Middle frontal gyrus (tissue), 1 donor: ENCODE measurements at regions not wholly inside any gene's neighbourhood (a gene's known extent, or its start where the extent isn't known, plus 50 kb on each side); places are given as distances from the start of the nearest gene placed in this dataset.

Source experiments
- DNase-seq: peaks from one replicate; pipeline ENCODE4 v3.0.0-alpha.2; 2015; ENCODE audit warnings: low spot score; ENCODE audit errors: extremely low spot score

DNA sequence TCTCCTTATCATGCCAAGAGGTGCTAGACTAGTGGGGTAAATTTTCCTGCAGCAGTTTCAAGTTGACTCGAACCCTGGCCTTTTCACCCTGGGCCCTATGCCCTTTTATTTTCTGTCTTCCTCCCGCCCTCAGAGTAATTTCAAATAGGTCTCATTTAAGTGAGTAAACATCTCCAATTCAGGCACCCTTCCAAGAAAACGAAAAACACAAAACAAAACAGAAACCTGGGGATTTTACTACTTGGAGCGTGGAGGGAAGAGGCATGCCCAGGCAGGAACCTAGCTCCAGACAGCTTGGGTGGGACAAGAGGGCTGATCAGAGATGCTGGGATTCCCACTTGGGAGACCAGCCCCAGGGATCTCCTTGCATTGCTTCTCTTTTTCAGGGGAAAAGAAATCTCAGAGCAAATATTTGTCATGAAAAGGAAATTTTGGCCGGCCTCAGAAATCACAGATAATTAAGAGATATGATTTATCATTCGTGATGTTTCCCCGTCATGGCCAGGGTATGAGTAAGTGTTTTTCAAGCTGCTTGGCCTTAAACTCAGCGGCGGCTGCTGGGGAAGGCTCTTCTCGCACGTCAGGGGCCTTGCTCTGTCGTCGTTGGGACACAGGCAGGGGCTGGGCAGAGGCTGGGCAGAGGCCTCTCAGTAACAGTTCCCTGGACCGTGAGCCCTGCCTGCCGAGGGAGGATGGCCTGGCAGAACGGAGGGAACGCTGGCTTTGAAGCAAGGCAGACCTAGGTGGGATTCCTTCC lies 248.6 kb upstream of the KLF4 start:
- no peak for DNase-seq

DNA sequence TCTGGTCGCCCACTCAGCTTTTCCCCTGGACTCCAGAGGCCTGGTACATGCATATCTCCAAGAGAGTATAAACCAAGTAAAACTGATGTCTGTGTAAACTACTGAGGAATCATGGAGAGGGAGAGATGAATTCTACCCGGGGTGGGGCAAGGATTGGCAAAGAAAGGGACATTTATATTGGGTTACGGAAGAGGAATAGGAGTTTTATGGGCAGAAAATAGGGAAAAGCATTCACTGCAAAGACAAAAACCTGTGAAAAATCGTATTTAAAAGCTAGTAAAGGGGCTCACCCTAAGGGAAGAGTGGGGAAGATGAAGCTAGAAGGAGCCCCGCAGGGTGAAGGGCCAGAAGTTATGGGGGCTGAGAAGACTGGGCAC lies 248.0 kb upstream of the KLF4 start:
- DNase-seq, result no peak

DNA sequence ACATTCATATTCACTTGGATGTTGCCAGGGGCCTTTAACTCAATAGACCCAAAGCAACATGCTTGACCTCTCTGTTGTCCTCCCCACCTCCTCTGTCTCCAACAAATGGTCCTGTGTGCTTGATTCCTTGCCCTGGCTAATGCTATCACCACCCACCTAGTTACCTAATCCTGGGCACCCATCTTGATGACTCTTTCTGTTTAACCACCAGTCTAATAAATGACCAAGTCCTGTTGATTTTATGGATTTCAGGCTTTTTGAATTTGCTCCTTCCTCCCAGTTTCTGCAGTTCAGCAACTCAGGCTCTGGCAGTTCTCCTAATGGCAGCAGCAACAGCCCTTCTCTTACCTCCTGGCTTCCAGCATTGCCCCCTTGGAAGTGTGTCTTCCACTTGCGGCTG lies 246.3 kb upstream of the KLF4 start:
- no peak for DNase-seq

DNA sequence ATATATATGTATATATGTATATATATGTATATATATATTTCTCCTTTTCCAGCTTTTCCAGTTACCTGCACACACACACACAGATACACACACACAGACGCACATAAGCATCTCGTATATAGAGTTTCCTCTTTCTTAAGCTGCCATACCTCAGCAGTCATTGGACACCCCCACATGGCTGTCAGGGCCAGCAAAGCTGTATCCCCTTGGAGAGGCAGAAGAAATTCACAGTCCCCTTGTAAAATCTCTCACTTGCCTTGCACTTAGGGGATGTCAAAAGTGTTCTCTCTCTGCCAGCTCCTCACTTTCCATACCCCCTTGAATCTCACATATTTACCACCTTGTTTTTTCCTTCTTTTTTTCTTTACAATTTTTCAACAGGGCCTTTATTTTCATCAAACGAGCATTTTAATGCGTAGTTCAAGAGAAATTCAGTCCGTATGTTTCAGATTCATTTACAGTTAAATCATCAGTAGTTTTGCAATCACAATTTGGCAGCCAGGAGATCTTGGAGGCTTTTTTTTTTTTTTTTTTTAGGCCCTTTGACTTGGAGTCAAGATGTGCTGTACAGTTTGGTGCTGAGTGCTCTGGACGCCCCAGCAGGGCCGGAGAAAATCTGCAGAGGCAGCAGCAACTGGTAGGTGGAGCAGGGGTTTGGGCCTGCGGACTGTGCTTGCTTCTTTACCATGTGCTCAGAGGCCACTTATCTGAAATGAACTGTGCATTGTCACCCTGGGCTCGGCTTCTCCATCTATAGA lies 244.9 kb upstream of the KLF4 start:
- DNase-seq, result no peak

DNA sequence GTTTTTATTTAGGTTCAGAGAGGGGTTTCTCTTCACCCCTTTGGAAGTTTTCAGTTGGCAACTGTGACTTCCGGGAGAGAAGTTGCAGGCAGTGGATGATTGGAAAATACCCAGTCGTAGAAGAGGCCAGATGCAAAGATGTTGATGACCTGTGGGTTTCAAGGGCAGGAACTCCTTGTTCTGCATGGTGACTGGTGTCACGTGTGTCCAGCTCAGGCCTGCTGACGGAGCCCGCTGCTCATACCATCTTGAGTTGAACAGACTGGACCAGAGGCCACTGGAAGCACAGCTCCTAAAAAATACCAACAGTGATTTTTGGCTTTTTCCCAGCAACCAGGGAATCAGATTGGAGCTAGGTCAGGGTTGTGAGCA lies 243.9 kb upstream of the KLF4 start:
- DNase-seq, result no peak

DNA sequence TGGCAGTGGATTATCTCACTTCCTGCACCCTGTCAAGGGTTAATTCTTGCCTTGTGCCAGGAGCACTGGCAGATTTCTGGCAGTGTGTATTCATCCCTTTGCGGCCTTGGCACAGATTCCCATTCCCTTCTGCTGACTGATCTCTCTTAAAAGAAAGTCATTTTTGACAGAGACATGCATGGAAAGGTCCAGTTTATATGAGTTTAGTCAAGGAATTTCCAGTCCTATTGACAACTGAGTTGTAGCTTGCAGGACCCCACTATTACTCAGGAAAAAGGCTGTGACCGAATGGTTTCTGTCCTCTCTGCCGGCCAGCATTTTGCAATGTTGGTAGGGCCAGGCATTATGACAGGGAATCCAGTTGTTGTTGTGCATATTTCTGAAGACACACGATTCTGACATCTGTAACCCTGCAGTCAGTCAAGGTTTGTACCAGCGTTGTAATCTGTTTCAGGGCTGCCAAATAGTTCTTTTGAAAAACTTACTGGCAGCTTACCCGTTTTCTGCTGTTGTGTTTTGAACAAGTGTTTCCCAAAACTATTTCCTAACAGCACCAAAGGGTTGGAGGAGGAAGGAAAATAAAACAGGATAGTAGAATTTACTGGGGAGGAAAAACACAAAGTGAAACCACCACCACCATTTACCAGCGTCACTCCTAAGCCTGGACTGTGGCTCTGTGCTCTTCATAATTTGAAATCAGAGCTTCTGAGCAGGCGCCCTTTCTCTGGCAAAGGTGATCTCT lies 243.4 kb upstream of the KLF4 start:
- DNase-seq, result no peak

DNA sequence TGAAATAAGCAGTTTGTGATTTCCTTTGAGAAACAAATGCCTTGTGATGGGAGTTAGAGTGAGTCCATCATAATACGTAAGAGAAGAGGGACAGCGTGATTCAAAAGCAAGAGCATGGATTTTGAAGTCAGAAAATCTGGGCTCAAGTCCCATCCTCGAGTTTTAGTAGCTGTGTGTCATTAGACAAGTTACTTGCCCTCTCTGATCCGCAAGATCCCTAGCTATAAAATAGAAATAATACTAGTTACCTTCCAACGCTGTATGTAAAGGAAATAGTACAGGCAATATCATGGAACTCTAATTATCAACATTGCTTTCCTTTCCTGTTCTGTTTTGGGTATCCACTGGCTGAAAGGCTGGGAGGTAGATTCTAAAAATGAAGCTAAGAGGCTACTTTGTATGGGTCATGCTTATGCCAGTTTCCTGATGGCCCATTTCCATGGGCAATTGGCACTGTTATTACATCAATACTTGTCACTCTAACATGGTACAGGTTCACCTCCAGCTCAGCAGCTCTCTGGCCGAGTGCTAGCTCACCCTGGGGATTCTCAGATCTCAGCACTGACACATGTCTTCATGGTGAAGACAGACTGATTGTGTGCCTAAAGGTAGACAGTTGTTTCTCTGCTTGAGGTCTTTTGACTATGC lies 241.7 kb upstream of the KLF4 start:
- DNase-seq, result no peak

DNA sequence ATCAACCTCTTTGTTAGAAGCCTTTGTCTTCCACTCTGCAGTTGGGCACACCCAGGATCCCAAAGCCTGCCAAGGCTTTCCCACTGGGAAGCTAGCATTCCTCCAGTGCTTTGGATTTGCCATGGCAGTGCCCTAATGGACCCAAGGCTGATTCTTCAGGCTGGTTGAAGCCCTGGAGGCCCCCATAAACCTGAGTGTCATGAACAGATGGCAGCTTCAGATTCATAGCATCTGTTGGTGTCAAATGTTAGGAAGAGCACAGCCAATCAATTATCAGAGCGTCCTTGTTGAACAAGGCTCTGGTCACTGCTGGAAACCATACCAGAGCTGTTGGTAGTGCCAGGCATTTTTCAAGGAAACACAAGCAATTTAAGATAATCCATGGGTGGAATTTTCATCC lies 241.1 kb upstream of the KLF4 start:
- no peak for DNase-seq

DNA sequence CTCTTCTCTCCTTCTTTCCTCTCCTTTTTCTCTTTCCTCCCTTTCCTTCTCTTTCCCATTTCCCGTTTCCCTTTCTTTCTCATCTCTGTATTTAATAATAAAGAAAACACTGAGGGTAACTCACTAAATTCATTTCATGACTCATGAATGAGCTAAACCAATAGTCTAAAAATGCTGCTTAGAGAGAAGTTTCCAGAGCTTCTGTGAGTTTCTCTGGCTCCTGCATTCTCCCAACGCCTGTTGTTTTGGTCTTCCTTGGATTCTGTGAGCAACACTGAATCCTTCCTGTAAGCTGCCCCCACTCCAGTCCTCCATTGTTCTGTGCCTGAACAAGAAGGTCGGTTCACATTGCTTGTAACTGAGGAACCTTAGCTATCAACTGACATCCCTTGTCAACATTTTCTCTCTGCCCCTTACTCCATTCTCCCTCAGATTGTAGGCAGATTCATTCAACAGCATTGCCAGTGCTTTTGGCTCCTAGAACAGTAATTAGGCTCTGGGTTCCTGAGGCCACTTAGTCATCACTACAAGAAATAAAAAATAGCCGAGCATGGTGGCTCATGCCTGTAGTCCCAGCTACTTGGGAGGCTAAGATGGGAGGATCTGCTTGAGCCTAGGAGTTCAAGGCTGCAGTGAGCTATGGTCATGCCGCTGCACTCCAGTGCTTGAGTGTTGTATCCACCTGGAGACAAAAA lies 237.7 kb upstream of the KLF4 start:
- DNase-seq, result no peak

DNA sequence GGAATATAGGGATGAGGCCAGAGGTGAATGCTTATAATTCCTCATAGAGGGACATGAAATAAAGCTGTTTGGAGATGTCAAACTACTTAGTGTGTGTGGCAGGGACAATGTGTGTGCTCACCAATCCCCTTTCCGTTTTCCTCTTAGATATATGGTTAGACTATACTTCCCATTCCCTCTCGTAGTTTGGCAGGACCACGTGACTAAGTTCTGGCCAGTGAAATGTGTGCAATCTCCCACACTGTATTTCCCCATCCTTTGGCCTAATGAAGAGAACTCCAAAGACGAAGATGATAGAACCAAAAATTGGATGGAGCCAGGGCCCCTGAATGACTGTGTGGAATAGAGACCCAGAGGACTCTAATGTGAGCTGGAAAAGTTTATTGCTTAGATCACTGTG lies 233.4 kb upstream of the KLF4 start:
- no peak for DNase-seq

DNA sequence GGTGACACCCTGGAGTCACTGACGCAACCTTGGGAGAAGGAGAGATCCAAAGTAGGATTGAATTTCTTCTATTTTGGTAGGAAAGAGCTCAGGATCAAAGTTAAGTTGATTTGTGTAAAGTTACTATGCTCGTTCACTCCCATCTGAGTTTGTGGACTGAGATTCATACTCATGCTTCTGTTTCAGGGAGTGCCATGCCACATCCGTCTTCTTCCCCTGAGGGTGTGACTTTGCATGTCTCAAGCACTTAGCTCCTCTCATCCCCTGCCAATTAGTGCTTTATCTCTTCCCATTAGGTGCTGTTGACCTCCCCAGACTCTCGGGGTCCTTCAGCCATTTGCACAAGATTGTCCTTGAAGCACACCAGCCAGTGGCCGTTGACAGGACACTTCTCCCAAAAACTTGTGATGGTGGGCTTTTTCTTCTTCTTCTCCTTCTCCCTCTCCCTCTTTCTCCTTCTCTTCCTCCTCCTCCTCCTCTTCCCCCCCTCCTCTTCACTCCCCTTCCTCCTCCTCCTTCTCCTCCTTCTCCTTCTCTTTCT lies 232.2 kb upstream of the KLF4 start:
- DNase-seq, result no peak

DNA sequence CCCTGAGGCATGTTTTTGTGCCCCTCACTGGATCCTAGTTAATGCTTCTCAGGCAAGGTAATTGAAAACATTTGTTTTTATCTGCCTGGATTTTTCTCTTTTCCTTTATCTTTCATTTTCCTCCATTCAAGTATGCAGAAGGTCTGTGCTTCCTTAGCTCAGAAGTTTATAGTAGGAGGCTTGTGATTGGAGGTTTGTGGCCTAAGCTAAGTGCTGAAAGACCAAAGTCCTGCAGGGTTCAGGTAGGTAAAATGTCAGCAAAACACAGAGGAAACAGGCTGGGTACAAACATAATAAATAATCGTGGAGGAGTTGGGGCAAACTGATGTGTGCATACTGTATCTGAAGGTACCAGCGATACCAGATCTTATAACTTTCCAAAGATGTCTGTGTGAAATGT lies 230.9 kb upstream of the KLF4 start:
- no peak for DNase-seq

DNA sequence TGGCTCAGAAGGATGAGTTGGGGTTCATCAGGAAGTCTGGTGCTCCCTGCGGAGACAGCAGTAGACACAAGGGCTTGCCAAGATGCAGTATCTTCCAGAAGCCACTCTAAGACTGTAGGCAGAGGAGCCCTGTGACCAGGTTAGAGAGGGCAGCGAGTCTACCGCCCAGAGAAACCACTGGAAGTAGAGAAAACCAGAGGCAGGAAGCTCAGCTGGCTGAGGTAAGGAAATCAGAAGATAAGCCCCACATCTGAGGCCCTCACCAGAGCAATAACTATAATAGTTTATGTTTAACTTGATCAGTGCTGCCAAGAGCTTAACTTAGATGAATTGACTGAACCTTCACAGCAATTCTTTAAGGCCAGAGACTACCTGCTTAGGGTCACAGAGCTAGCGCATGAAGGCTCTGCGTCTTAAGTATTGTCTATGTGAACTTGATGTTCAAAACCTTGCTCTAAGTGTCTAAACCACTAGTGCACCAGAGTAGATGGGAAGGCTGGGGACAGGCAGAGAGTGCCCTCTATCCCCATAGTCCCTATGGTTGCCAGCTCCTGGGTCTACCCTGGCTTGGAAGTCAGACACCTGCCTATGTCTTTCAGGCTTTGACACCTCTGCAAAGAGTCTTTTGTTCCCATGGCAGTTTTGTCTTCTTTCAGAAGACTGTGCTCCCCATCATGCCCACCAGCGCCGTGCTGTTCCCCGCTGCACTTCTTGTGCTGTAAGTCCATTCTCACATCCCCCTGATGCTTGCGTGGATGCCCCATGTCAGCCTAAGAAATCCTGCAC lies 228.2 kb upstream of the KLF4 start:
- no peak for DNase-seq

DNA sequence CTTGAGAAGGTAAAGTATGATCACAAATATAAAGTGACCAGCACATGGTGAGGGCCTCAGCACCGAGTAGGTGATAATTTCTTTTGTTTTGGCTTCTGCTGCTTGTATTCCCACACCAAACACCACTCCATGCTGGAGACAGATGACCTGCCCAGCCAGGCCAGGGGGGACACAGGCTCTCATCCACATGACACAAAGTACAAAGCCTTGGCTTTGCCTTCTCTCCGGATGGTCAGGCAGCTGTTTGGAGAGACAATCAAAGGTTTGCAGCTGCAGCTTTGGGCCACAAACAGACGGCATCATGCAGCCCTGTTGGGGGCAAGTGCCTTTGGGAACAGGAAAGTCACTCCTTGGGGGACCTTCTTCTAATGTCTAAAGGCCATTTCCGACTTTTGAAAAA lies 226.2 kb upstream of the KLF4 start:
- DNase-seq, result no peak

DNA sequence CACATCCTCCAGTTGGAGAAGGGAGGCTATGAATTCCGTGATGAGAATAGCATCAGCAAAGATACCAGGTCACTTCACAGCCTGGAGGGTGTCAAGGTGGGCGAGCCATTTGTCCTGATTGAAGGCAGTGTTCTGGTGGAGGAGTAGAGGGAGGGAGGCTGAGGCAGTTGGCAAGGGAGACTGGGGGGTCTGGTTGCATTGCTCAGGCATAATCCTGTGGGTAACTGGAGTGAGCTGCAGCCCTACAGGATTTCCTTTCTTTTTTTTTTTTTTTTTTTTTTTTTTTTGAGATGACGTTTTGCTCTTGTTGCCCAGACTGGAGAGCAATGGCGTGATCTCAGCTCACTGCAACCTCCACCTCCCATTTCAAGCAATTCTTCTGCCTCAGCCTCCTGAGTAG lies 223.9 kb upstream of the KLF4 start:
- no peak for DNase-seq

DNA sequence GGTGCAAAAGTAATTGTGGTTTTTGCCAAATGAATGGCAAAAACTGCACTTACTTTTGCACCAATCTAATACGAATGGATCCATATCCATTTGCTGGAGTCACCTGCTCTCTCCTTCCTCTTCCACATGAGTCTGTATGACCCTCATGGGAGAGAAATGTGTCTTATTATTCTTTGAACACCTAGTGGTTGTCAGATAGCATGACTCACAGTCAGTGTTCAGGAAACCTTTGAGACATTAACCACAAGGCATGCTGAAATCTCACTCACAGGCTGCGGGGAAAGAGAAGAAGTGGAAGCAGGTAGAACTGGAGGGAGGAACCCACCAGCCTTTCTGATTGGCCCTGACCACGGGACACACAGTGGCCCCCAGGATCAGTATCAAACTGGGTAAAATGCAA lies 222.8 kb upstream of the KLF4 start:
- no peak for DNase-seq

DNA sequence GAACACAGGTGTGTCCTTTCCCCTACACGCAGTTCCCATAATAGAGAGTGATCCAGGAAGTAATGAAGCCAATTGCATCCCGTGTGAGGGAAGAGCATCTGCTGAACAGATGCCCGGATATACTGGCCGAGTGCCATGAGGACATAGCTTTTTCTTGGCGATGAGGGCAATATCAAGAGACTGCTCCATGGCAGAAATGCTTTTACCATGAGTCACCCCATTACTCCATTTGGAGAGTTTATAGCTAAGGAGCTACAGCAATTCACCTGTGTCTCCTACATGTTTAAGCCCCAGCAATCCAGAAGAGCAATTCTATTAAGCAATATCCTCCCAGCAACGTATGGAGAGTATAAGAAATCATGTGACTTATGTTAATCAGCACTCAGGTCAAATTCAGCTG lies 222.0 kb upstream of the KLF4 start:
- no peak for DNase-seq

DNA sequence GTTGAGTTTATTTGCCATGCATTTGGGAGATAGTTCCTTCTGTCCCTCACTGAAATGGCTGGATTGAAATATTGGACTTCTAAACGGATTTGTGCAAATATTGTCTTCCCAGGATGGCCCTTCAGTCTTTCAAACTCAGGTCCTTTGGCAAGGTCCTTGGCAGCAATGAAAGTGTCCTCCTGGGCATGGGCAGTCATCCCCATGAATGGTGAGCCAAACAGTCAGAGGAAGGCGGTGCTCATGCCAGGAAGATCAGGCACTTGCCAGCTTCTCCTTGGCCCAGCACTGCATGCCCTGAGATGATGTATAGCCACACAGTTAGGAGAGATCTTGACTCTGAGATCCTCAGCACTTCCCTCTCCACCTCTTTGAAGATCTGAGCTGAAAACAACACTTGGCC lies 221.4 kb upstream of the KLF4 start:
- DNase-seq, result no peak

DNA sequence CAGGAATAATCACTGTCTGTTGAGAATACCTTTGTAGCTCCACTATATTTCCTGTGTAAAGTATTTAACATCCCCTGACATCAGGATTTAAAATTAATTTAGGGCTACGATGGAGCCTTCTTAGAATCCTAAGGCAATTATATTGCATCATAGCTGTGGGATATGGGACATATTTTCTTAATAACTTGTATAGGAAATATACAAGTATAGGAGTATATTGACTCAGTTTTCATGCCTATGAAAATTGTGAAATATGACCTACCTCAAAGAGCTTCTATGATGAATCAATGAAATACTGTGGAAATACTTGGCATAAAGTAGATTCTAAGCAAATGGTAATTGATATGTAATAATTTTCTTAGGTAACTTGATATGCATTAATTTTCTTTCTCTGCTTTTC lies 221.0 kb upstream of the KLF4 start:
- DNase-seq, result no peak

DNA sequence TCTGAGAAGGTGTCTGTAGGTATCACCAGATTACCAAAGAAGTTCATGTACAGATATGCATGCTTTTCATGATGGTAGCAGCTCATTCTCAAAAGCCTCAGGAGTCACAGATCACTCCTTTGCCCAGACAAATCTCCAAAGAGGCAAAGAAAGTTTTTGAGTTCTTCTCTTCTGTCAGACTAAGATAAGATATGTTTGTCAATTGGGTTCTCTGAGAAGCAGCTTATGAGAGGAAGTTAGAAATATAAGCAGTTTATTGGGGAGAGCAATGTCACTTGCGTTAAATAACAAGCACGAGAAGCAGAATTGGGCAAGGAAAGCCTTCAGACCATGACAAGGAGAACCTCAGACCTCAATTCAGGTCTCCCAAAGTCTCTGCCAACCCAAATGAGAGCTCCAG lies 219.2 kb upstream of the KLF4 start:
- no peak for DNase-seq
